ENCODE measurements at regions not wholly inside any gene's neighbourhood (a gene's known extent, or its start where the extent isn't known, plus 50 kb on each side); places are given as distances from the start of the nearest gene placed in this dataset.

DNA sequence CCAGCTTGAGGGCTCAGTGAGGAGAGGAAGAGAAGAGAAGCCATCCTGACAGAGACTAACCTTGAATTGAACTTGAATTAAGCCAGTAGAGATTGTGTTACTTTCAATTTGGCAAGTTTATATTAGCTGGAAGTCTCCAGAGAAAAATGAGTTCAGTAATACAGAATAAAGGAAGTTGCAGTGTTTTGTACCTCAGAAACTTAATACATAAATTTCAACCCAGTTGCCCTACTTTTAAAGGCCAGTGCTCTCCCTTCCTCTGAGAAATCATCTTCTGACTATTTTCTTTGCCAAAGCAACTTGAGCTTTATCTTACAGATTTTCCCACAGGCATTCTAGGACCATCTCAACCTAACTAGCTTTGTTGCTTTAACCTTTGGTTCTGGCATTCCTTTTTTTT is 231.0 kb upstream of the GAS1 start:
- H3K27me3 ChIP-seq (ENCODE audit: control insufficient read depth in 2 of 2, insufficient read depth in 2 of 2, low read length in 2 of 2): no peaks in the 10 kb centered on the region
- H3K9ac ChIP-seq (replicated peaks; ENCODE audit: extremely low read depth, insufficient read depth, low read length): no peak overlapping the region
- no TSS peak for BruUV-seq (replicated peaks)
- H4K20me1 ChIP-seq (replicated peaks; ENCODE audit: control insufficient read depth, extremely low read depth, insufficient read depth, low read length): no peaks in the 10 kb centered on the region
- intact Hi-C loops (cut with micrococcal nuclease) (no loop called here), dilution Hi-C loops (cut with MboI; ENCODE audit: extremely low pct_ligation_motif_present, low sequenced_read_pairs) (no loop called here)
- H2AFZ ChIP-seq (ENCODE audit: low read depth, low read length): no peak overlapping the region
- H3K9me3 ChIP-seq (replicated peaks; ENCODE audit: control insufficient read depth, insufficient read depth, low read length): no peaks in the 10 kb centered on the region
- H3K27ac ChIP-seq (ENCODE audit: insufficient read depth, low read depth, low read length): no peak overlapping the region
- H3K79me2 ChIP-seq (ENCODE audit: control insufficient read depth, insufficient read depth, low read length): no peaks in the 10 kb centered on the region
- H3K36me3 ChIP-seq (ENCODE audit: control insufficient read depth in 2 of 2, extremely low read depth in 1 of 2, insufficient read depth in 2 of 2, low read length in 2 of 2): no peaks in the 10 kb centered on the region
- FAIRE-seq: no peak
- ChIA-PET CTCF (interaction anchor here (0.7 kb wide), 1 partner anchor 691 kb away, joined by 3 read pairs; no protein-coding TSS in a partner anchor), POLR2A (no interaction called here)
- no peaks in the 10 kb centered on the region for H3K9me1 ChIP-seq (replicated peaks; ENCODE audit: control insufficient read depth, extremely low read depth, insufficient read depth, low read length)
- H3K4me3 ChIP-seq (replicated peaks in 1 of 3; ENCODE audit: insufficient read depth in 1 of 3, low read depth in 1 of 3, low read length in 3 of 3): no peak overlapping the region
- DNase-seq (ENCODE audit: low read depth, low spot score): no peak
- H3K4me1 ChIP-seq (ENCODE audit: control insufficient read depth, extremely low read depth, insufficient read depth, low read length): no peaks in the 10 kb centered on the region
- TF ChIP-seq MYC (IDR thresholded peaks at IDR 0.05; ENCODE audit: low read depth, low read length) (no peak), GATA2 (IDR thresholded peaks at IDR 0.05; ENCODE audit: insufficient read depth, insufficient read length, low read depth, low read length) (no peak), JUN (IDR thresholded peaks at IDR 0.05; ENCODE audit: borderline replicate concordance, insufficient read depth, insufficient read length, low read depth) (no peak), POLR2AphosphoS5 (IDR thresholded peaks at IDR 0.05; ENCODE audit: insufficient read depth, low read depth, low read length) (no peak), POLR2A (IDR thresholded peaks at IDR 0.05; ENCODE audit: low read depth, low read length) (no peak), FOS (IDR thresholded peaks at IDR 0.05; ENCODE audit: borderline replicate concordance, insufficient read depth, low read length) (no peak), EZH2 (IDR thresholded peaks at IDR 0.05; ENCODE audit: borderline replicate concordance, low read depth, low read length, severe bottlenecking) (no peak)
- TF ChIP-seq, protein P1, sequence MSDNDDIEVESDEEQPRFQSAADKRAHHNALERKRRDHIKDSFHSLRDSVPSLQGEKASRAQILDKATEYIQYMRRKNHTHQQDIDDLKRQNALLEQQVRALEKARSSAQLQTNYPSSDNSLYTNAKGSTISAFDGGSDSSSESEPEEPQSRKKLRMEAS (IDR thresholded peaks at IDR 0.05; ENCODE audit: insufficient read depth, insufficient read length): no peak
- TF ChIP-seq, protein P2, sequence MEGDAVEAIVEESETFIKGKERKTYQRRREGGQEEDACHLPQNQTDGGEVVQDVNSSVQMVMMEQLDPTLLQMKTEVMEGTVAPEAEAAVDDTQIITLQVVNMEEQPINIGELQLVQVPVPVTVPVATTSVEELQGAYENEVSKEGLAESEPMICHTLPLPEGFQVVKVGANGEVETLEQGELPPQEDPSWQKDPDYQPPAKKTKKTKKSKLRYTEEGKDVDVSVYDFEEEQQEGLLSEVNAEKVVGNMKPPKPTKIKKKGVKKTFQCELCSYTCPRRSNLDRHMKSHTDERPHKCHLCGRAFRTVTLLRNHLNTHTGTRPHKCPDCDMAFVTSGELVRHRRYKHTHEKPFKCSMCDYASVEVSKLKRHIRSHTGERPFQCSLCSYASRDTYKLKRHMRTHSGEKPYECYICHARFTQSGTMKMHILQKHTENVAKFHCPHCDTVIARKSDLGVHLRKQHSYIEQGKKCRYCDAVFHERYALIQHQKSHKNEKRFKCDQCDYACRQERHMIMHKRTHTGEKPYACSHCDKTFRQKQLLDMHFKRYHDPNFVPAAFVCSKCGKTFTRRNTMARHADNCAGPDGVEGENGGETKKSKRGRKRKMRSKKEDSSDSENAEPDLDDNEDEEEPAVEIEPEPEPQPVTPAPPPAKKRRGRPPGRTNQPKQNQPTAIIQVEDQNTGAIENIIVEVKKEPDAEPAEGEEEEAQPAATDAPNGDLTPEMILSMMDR (IDR thresholded peaks at IDR 0.05; ENCODE audit: extremely low read depth in 1 of 2, insufficient read depth in 1 of 2, low read depth in 1 of 2, low read length in 2 of 2): no peak
- no peak overlapping the region for H3K4me2 ChIP-seq (ENCODE audit: insufficient read depth, low read length)

Measured in endothelial cell of umbilical vein (primary cell).